HG03135 (cell line): ENCODE measurements at regions not wholly inside any gene's neighbourhood (a gene's known extent, or its start where the extent isn't known, plus 50 kb on each side); places are given as distances from the start of the nearest gene placed in this dataset.

Experiments used
- ATAC-seq: cut with Tn5 transposase; IDR thresholded peaks from one replicate; pipeline ENCODE4 v1.9.1; 2021; ENCODE audit warnings: mild to moderate bottlenecking, moderate library complexity; ENCODE audit not compliant: unreplicated experiment

- ATAC-seq, result no peak
Measured at GRCh38 chr11:42545954-42546353, 765.8 kb upstream of the API5 start.

GRCh38 chr11:42552786-42553185 lies 759.0 kb upstream of the API5 start:
- ATAC-seq, result no peak

- no peak for ATAC-seq
Measured at GRCh38 chr11:42555190-42555589, 756.6 kb upstream of the API5 start.

- ATAC-seq, result no peak
Measured at GRCh38 chr11:42571131-42571877, 740.5 kb upstream of the API5 start.

GRCh38 chr11:42571878-42572610 lies 739.8 kb upstream of the API5 start:
- ATAC-seq, result no peak

- no peak for ATAC-seq
Measured at GRCh38 chr11:42576318-42576717, 735.5 kb upstream of the API5 start.

- no peak for ATAC-seq
Measured at GRCh38 chr11:42589286-42589685, 722.5 kb upstream of the API5 start.

GRCh38 chr11:42591841-42592240 lies 720.0 kb upstream of the API5 start:
- ATAC-seq, result no peak

- ATAC-seq, result no peak
Measured at GRCh38 chr11:42593441-42593840, 718.4 kb upstream of the API5 start.

GRCh38 chr11:42595876-42596275 lies 715.9 kb upstream of the API5 start:
- ATAC-seq, result no peak

GRCh38 chr11:42596576-42597145 lies 715.1 kb upstream of the API5 start:
- no peak for ATAC-seq

GRCh38 chr11:42598341-42598740 lies 713.5 kb upstream of the API5 start:
- ATAC-seq, result no peak

- ATAC-seq, result no peak
Measured at GRCh38 chr11:42620796-42621195, 691.0 kb upstream of the API5 start.

GRCh38 chr11:42625757-42626665 lies 685.8 kb upstream of the API5 start:
- ATAC-seq, result no peak

GRCh38 chr11:42631220-42631843 lies 680.5 kb upstream of the API5 start:
- ATAC-seq, result no peak

GRCh38 chr11:42646959-42647358 lies 664.8 kb upstream of the API5 start:
- ATAC-seq, result no peak

- no peak for ATAC-seq
Measured at GRCh38 chr11:42647993-42648392, 663.8 kb upstream of the API5 start.

GRCh38 chr11:42651621-42652020 lies 660.2 kb upstream of the API5 start:
- no peak for ATAC-seq

- no peak for ATAC-seq
Measured at GRCh38 chr11:42657169-42657568, 654.6 kb upstream of the API5 start.

- no peak for ATAC-seq
Measured at GRCh38 chr11:42661942-42662341, 649.9 kb upstream of the API5 start.
